HG03432 (cell line): ENCODE measurements at regions not wholly inside any gene's neighbourhood (a gene's known extent, or its start where the extent isn't known, plus 50 kb on each side); places are given as distances from the start of the nearest gene placed in this dataset.
"Not testable (repeated sequence)": the region's sequence is repeated elsewhere in the genome, so short reads cannot be mapped to it uniquely, and the experiment has no call there.

Source experiments
- ATAC-seq: cut with Tn5 transposase; IDR thresholded peaks from one replicate; pipeline ENCODE4 v1.9.1; 2021; ENCODE audit warnings: mild to moderate bottlenecking, moderate library complexity; ENCODE audit not compliant: unreplicated experiment

- ATAC-seq = no peak
Measured at GRCh38 chr7:81298951-81299666, 380.3 kb upstream of the SEMA3C start.

- no peak for ATAC-seq
Measured at GRCh38 chr7:81297317-81297716, 378.5 kb upstream of the SEMA3C start.

- ATAC-seq = no peak
Measured at GRCh38 chr7:81296726-81297125, 377.9 kb upstream of the SEMA3C start.

- ATAC-seq = no peak
Measured at GRCh38 chr7:81294897-81295515, 376.2 kb upstream of the SEMA3C start.

- no peak for ATAC-seq
Measured at GRCh38 chr7:81293806-81294205, 375.0 kb upstream of the SEMA3C start.

GRCh38 chr7:81286754-81287153 lies 367.9 kb upstream of the SEMA3C start:
- ATAC-seq = not testable (repeated sequence)

- ATAC-seq = no peak
Measured at GRCh38 chr7:81285142-81285871, 366.5 kb upstream of the SEMA3C start.

GRCh38 chr7:81284576-81284975 lies 365.7 kb upstream of the SEMA3C start:
- no peak for ATAC-seq

- no peak for ATAC-seq
Measured at GRCh38 chr7:81280531-81280930, 361.7 kb upstream of the SEMA3C start.

GRCh38 chr7:81277691-81278090 lies 358.8 kb upstream of the SEMA3C start:
- no peak for ATAC-seq

GRCh38 chr7:81273601-81274397 lies 354.9 kb upstream of the SEMA3C start:
- ATAC-seq = no peak

GRCh38 chr7:81272176-81272575 lies 353.3 kb upstream of the SEMA3C start:
- no peak for ATAC-seq

- ATAC-seq = no peak
Measured at GRCh38 chr7:81268551-81268950, 349.7 kb upstream of the SEMA3C start.

- ATAC-seq = no peak
Measured at GRCh38 chr7:81267508-81267907, 348.7 kb upstream of the SEMA3C start.

GRCh38 chr7:81264116-81264515 lies 345.3 kb upstream of the SEMA3C start:
- no peak for ATAC-seq

- no peak for ATAC-seq
Measured at GRCh38 chr7:81260152-81260551, 341.3 kb upstream of the SEMA3C start.

- no peak for ATAC-seq
Measured at GRCh38 chr7:81256991-81257390, 338.1 kb upstream of the SEMA3C start.

GRCh38 chr7:81248420-81248819 lies 329.6 kb upstream of the SEMA3C start:
- ATAC-seq = no peak

- not testable (repeated sequence) for ATAC-seq
Measured at GRCh38 chr7:81247364-81247763, 328.5 kb upstream of the SEMA3C start.

- no peak for ATAC-seq
Measured at GRCh38 chr7:81245353-81245752, 326.5 kb upstream of the SEMA3C start.

GRCh38 chr7:81244224-81244623 lies 325.4 kb upstream of the SEMA3C start:
- ATAC-seq = no peak
